ENCODE measurements at regions not wholly inside any gene's neighbourhood (a gene's known extent, or its start where the extent isn't known, plus 50 kb on each side); places are given as distances from the start of the nearest gene placed in this dataset.

DNA sequence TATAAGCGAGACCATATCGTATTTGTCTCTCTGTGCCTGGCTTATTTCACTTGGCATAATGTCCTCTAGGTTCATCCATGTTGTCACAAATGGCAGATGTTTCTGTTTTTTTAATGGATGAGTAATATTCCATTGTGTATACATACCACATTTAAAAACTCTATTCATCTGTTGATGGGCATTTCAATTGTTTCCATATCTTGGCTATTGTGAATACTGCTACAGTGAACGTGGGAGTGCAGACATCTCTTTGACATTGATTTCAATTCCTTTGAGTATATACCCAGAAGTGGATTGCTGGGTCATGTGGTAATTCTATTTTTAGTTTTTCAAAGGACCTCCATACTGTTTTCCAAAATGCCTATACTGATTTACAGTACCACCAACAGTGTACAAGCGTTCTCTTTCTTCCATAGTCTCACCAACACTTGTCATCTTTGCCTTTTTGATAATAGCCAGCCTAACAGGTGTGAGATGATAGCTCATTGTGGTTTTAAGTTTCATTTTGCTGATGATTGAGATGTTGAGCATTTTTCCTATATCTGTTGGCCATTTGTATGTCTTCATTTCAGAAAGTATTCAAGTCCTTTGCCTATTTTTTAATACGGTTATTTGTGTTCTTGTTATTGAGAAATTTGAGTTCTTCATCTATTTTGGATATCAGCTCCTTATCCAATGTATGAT lies 194.7 kb upstream of the E2F8 start:
- Histone ChIP-seq H3K27ac (ENCODE audit: low read depth) (no peak overlapping the region), H3K27me3 (ENCODE audit: insufficient read depth) (no peaks in the 10 kb centered on the region), H3K36me3 (ENCODE audit: insufficient read depth) (no peaks in the 10 kb centered on the region), H3K4me1 (ENCODE audit: insufficient read depth) (peaks cover 22% of the 10 kb centered on the region), H3K79me2 (replicated peaks; ENCODE audit: insufficient read depth) (no peaks in the 10 kb centered on the region), H3K9me2 (ENCODE audit: insufficient read depth) (no peaks in the 10 kb centered on the region), H3K4me3 (no peak overlapping the region), H2AFZ (no peak overlapping the region), H3K4me2 (no peak overlapping the region), H3F3A (replicated peaks; ENCODE audit: low read depth) (no peaks in the 10 kb centered on the region), H4K20me1 (replicated peaks; ENCODE audit: insufficient read depth) (no peaks in the 10 kb centered on the region)
- H3K36me3 Mint-ChIP-seq (ENCODE audit: low read depth) = no peaks in the 10 kb centered on the region
- peaks cover 2% of the 10 kb centered on the region for H3K27me3 Mint-ChIP-seq (ENCODE audit: insufficient read depth, low read depth, poor library complexity)
- peaks cover 27% of the 10 kb centered on the region for H3K4me1 Mint-ChIP-seq
- H3K4me3 Mint-ChIP-seq = no peak overlapping the region
- no peaks in the 10 kb centered on the region for H3K9me3 Mint-ChIP-seq
- DNase-seq (ENCODE audit: low spot score) = no peak
- no peak for ATAC-seq
- no peak for TF ChIP-seq ZNF331 (CRISPR knock-in tag; IDR thresholded peaks at IDR 0.05; ENCODE audit: low read depth)
- TF ChIP-seq CREB1 (CRISPR knock-in tag; IDR thresholded peaks at IDR 0.05; ENCODE audit: low read depth) = no peak
- no peak for TF ChIP-seq STAT1 (IDR thresholded peaks at IDR 0.05; ENCODE audit: unreplicated experiment)
- no peak for TF ChIP-seq EZH2 (IDR thresholded peaks at IDR 0.05; ENCODE audit: low read depth, unreplicated experiment)
- TF ChIP-seq, protein P1, sequence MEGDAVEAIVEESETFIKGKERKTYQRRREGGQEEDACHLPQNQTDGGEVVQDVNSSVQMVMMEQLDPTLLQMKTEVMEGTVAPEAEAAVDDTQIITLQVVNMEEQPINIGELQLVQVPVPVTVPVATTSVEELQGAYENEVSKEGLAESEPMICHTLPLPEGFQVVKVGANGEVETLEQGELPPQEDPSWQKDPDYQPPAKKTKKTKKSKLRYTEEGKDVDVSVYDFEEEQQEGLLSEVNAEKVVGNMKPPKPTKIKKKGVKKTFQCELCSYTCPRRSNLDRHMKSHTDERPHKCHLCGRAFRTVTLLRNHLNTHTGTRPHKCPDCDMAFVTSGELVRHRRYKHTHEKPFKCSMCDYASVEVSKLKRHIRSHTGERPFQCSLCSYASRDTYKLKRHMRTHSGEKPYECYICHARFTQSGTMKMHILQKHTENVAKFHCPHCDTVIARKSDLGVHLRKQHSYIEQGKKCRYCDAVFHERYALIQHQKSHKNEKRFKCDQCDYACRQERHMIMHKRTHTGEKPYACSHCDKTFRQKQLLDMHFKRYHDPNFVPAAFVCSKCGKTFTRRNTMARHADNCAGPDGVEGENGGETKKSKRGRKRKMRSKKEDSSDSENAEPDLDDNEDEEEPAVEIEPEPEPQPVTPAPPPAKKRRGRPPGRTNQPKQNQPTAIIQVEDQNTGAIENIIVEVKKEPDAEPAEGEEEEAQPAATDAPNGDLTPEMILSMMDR (conservative IDR thresholded peaks at IDR 0.05; ENCODE audit: low read depth in 2 of 2) = no peak
- TF ChIP-seq ETS1 (IDR thresholded peaks at IDR 0.05) = no peak
- TF ChIP-seq, protein P2, sequence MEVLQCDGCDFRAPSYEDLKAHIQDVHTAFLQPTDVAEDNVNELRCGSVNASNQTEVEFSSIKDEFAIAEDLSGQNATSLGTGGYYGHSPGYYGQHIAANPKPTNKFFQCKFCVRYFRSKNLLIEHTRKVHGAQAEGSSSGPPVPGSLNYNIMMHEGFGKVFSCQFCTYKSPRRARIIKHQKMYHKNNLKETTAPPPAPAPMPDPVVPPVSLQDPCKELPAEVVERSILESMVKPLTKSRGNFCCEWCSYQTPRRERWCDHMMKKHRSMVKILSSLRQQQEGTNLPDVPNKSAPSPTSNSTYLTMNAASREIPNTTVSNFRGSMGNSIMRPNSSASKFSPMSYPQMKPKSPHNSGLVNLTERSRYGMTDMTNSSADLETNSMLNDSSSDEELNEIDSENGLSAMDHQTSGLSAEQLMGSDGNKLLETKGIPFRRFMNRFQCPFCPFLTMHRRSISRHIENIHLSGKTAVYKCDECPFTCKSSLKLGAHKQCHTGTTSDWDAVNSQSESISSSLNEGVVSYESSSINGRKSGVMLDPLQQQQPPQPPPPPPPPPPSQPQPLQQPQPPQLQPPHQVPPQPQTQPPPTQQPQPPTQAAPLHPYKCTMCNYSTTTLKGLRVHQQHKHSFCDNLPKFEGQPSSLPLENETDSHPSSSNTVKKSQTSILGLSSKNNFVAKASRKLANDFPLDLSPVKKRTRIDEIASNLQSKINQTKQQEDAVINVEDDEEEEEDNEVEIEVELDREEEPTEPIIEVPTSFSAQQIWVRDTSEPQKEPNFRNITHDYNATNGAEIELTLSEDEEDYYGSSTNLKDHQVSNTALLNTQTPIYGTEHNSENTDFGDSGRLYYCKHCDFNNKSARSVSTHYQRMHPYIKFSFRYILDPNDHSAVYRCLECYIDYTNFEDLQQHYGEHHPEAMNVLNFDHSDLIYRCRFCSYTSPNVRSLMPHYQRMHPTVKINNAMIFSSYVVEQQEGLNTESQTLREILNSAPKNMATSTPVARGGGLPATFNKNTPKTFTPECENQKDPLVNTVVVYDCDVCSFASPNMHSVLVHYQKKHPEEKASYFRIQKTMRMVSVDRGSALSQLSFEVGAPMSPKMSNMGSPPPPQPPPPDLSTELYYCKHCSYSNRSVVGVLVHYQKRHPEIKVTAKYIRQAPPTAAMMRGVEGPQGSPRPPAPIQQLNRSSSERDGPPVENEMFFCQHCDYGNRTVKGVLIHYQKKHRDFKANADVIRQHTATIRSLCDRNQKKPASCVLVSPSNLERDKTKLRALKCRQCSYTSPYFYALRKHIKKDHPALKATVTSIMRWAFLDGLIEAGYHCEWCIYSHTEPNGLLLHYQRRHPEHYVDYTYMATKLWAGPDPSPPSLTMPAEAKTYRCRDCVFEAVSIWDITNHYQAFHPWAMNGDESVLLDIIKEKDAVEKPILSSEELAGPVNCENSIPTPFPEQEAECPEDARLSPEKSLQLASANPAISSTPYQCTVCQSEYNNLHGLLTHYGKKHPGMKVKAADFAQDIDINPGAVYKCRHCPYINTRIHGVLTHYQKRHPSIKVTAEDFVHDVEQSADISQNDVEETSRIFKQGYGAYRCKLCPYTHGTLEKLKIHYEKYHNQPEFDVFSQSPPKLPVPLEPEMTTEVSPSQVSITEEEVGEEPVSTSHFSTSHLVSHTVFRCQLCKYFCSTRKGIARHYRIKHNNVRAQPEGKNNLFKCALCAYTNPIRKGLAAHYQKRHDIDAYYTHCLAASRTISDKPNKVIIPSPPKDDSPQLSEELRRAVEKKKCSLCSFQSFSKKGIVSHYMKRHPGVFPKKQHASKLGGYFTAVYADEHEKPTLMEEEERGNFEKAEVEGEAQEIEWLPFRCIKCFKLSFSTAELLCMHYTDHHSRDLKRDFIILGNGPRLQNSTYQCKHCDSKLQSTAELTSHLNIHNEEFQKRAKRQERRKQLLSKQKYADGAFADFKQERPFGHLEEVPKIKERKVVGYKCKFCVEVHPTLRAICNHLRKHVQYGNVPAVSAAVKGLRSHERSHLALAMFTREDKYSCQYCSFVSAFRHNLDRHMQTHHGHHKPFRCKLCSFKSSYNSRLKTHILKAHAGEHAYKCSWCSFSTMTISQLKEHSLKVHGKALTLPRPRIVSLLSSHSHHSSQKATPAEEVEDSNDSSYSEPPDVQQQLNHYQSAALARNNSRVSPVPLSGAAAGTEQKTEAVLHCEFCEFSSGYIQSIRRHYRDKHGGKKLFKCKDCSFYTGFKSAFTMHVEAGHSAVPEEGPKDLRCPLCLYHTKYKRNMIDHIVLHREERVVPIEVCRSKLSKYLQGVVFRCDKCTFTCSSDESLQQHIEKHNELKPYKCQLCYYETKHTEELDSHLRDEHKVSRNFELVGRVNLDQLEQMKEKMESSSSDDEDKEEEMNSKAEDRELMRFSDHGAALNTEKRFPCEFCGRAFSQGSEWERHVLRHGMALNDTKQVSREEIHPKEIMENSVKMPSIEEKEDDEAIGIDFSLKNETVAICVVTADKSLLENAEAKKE (CRISPR knock-in tag; IDR thresholded peaks at IDR 0.05) = no peak
- TF ChIP-seq NANOG (IDR thresholded peaks at IDR 0.05; ENCODE audit: borderline replicate concordance) = no peak
- TF ChIP-seq ZNF114 (CRISPR knock-in tag; IDR thresholded peaks at IDR 0.05) = no peak
- no peak for TF ChIP-seq EZH2phosphoT487 (IDR thresholded peaks at IDR 0.05; ENCODE audit: unreplicated experiment)
- TF ChIP-seq POLR2AphosphoS5 (IDR thresholded peaks at IDR 0.05; ENCODE audit: low read depth) = no peak
- TF ChIP-seq JUNB (IDR thresholded peaks at IDR 0.05; ENCODE audit: unreplicated experiment) = no peak
- TF ChIP-seq, protein P3, sequence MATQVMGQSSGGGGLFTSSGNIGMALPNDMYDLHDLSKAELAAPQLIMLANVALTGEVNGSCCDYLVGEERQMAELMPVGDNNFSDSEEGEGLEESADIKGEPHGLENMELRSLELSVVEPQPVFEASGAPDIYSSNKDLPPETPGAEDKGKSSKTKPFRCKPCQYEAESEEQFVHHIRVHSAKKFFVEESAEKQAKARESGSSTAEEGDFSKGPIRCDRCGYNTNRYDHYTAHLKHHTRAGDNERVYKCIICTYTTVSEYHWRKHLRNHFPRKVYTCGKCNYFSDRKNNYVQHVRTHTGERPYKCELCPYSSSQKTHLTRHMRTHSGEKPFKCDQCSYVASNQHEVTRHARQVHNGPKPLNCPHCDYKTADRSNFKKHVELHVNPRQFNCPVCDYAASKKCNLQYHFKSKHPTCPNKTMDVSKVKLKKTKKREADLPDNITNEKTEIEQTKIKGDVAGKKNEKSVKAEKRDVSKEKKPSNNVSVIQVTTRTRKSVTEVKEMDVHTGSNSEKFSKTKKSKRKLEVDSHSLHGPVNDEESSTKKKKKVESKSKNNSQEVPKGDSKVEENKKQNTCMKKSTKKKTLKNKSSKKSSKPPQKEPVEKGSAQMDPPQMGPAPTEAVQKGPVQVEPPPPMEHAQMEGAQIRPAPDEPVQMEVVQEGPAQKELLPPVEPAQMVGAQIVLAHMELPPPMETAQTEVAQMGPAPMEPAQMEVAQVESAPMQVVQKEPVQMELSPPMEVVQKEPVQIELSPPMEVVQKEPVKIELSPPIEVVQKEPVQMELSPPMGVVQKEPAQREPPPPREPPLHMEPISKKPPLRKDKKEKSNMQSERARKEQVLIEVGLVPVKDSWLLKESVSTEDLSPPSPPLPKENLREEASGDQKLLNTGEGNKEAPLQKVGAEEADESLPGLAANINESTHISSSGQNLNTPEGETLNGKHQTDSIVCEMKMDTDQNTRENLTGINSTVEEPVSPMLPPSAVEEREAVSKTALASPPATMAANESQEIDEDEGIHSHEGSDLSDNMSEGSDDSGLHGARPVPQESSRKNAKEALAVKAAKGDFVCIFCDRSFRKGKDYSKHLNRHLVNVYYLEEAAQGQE (IDR thresholded peaks at IDR 0.05; ENCODE audit: unreplicated experiment) = no peak
- no peak overlapping the region for H3K27ac Mint-ChIP-seq
